Fibroblast of lung (primary cell): ENCODE measurements at regions not wholly inside any gene's neighbourhood (a gene's known extent, or its start where the extent isn't known, plus 50 kb on each side); places are given as distances from the start of the nearest gene placed in this dataset.
"Not testable (repeated sequence)": the region's sequence is repeated elsewhere in the genome, so short reads cannot be mapped to it uniquely, and the experiment has no call there.

Experiments
- CTCF ChIP-seq, 2 donors: IDR thresholded peaks in 1 of 2; conservative IDR thresholded peaks in 1 of 2; 1 replicate in 1 of 2; 2 replicates in 1 of 2; pipeline ENCODE4 v1.5.1; 2011 to 2012; ENCODE audit warnings: low read length in 2 of 2, control low read depth in 1 of 2, inconsistent platforms in 1 of 2, low read depth in 1 of 2, mild to moderate bottlenecking in 1 of 2
- EZH2 ChIP-seq: IDR thresholded peaks from 2 replicates; pipeline ENCODE4 v1.5.1; 2012; ENCODE audit warnings: low read length, control low read depth, mild to moderate bottlenecking; ENCODE audit errors: missing control alignments

GRCh38 chr6:80510521-80510920 is 404.1 kb downstream of the BCKDHB start:
- TF ChIP-seq CTCF (conservative IDR thresholded peaks at IDR 0.05 in 1 of 2, IDR thresholded peaks at IDR 0.05 in 1 of 2; ENCODE audit: low read depth in 1 of 2, low read length in 2 of 2); EZH2: not testable (repeated sequence)
